NCI-H1436 (cell line): ENCODE measurements at regions not wholly inside any gene's neighbourhood (a gene's known extent, or its start where the extent isn't known, plus 50 kb on each side); places are given as distances from the start of the nearest gene placed in this dataset.

ENCODE experiments used
- DNase-seq: peaks from one replicate; lab custom pipeline; 2025; lab: John Stamatoyannopoulos, UW

GRCh38 chr3:148221303-148221702 lies 476.4 kb upstream of the AGTR1 start:
- no peak for DNase-seq

GRCh38 chr3:148223266-148223665 lies 474.4 kb upstream of the AGTR1 start:
- no peak for DNase-seq

GRCh38 chr3:148226246-148226645 lies 471.5 kb upstream of the AGTR1 start:
- DNase-seq: no peak

- no peak for DNase-seq
These were observed 470.2 kb upstream of the AGTR1 start for GRCh38 chr3:148227534-148227933.

GRCh38 chr3:148229107-148229506 lies 468.6 kb upstream of the AGTR1 start:
- DNase-seq: no peak

DNA sequence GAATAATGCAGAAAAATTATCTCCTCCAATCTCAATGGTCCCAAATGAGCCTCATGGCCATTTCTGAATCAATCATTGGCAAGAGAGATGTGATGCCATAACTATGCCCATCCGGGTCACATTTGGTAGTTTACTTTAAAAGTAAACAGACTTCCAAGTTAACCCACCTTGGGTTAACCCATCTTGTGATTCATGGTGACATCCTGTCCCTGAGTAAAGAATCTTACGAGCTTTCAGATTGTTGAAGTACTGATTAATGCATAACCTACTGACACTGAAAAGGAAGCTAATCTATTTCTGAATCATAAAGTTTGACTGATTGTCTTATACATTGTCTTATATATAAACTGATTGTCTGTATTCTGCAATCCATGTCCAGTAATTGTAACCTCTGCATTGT lies 467.2 kb upstream of the AGTR1 start:
- DNase-seq: no peak

- no peak for DNase-seq
These were observed 465.3 kb upstream of the AGTR1 start for GRCh38 chr3:148232389-148232788.

DNA sequence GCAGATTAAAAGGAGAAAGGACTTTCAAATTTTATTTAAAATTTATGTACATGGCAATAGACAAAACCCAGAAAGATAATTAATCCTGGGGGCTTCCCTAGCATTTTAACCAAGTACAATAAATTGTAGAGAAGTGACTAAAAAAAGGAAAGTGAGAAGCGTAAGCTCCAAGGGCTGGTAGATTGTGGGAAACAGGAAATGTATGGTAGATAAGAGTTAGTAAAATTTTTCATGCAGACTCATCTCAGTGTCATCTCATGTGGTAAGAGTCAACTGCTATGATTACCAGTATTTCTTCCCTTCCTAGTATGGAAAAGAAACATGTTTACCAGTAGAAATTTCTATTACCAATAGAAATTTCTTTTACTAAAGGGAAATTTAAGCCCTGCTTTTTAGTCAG lies 464.3 kb upstream of the AGTR1 start:
- DNase-seq: no peak

DNA sequence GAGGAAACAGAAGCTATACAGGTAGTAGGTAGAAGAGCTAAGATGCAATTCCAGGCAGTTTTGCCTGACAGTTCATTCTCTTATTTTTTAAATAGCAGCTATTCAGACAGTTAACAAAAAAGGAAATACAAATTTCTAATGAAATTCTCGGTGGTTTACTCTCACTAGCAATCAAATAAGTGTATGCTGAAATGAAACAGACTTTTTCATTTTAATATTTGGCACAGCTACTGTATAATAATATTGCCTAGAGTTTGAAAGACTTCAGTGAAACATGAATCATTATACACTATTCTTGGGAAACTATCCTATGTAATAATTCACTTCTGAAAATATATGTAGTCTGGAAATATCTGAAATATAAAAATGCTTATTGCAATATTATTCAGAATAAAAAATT lies 463.2 kb upstream of the AGTR1 start:
- DNase-seq: no peak

DNA sequence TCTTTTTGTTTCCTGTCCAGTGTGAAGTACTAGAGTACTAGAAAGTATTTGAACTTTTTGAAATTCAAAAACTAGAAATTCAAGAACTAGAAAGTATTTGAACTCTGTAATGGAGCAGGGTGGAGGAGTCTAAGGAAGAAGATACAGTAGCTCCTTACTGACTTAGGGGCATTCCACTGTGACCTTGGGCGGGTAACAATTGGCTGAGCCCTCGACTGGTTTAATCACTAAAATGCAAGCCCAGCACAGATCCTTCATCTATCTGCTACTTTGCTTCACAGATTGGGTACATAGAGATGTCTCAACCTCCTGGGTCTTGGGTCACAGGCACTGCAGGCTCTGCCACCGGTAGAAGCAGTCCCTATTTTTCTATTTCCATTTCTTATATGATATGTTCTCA lies 462.1 kb upstream of the AGTR1 start:
- no peak for DNase-seq

GRCh38 chr3:148238421-148238821 lies 459.3 kb upstream of the AGTR1 start:
- no peak for DNase-seq

- DNase-seq: no peak
These were observed 457.4 kb upstream of the AGTR1 start for GRCh38 chr3:148240351-148240750.

GRCh38 chr3:148243609-148244008 lies 454.1 kb upstream of the AGTR1 start:
- no peak for DNase-seq

- no peak for DNase-seq
These were observed 451.3 kb upstream of the AGTR1 start for GRCh38 chr3:148246291-148246923.

- no peak for DNase-seq
These were observed 444.0 kb upstream of the AGTR1 start for GRCh38 chr3:148253713-148254112.

DNA sequence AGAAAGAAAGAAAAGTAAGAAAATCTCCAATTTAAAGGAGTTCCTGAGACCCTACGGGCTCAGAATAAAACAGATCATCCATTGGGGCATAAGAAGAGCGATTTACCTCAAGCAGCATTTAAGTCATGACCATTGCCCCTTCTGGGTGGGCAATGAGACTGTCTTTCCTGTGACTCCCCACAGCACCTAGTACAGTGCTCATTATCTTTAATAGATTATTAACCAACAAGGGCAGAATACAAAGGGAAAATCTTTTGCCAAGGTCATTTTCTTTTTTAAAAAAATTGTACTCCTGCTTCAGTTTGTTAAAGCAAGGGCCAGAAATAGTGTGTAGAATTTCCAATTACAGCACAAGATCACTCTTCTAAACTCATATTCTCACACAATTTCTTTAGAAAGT lies 443.3 kb upstream of the AGTR1 start:
- no peak for DNase-seq

DNA sequence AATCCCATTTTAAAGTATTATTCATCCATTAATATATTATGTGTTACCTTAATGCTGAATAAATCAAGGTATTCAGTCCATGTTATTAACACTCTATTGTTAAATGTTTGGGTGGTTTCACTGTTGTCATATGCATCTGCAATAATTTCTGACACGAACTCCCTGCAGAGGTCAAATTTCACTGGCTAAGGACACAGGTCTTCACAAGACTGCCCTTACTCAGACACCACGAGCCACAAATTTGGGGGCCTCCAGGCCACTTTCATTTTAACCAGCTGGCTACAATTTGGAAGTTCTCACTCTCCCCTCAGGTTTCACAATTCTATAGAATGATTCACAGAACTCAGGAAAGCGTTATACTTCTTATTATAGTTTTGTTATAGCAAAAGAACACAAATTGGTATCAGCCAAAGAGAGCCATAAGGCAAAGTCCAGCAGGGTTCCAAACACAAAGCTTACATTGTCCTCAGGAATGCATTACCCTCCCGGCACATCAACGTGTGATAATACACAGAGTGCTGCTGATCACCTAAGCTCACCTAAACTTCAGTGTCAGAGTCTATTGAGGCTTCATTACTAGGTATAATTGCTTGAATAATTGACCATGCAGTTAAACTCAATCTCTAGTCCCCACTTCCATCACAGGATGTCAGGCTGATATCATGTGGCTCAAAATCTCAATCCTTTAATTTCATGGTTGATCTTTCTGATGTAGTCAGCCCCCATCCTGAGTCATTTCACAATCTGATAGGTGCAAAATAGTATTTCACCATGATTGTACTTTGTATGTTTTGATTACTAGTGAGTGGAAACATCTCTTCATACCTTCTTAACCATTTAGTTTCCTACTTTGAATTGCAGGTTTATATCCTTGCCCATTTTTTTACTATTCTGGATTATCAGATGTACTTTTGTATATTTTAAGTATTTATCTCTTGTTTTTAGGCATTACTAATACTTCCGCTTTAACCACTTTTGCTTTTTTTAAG lies 441.4 kb upstream of the AGTR1 start:
- no peak for DNase-seq

DNA sequence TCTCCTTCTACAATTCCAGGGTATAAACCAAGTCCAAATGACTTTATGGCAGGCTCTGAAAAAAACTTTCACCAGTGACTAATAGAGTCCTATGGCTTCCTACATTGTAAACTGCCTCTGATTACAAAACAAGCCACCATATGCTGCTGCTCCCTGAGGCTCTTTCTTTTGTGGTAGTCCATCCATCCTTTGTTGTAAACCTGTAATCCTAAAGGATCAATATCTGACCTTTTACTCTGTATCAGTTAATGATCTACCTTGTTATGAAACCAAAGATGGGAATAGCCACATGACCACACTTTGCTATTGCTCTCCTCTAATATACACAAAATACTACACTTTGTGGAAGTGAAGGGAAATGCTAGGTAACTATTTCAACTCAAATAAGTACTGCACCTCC lies 434.7 kb upstream of the AGTR1 start:
- DNase-seq: no peak

DNA sequence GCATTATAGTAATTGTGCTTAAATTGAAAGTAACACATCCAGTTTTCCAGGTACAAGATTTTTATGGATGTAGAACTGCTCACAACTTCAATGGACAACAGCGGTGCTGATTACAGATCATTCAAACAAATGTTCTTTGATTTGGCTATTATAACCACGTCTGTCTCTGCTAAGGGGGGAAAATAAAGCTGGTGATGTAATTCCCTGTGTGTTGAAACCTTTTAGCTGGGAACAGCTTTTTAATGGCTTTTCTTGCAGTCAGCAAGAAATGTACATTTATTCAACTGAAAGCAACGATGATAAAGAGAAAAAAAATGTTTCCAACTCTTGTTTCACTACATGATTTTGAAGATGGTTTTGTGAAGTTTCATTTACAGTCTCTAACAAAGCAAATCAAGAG lies 431.9 kb upstream of the AGTR1 start:
- DNase-seq: no peak

DNA sequence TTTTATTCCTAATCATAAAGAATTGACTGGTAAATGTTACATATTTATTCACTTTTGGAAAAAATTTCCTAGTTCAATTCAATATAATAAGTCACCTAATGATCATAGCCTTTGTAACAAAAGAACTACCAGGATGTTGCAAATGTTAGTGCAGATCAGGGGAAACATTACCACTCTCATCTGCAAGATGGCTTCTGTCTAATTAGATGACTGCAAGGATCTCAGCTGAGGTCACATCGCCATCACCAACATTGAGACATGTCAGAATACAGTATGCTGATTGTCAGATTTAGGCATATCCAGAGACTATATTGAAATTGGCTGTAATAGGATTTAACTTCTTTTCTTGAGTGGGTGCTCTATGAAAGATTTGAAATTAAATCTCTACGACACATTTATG lies 431.4 kb upstream of the AGTR1 start:
- DNase-seq: no peak

- no peak for DNase-seq
These were observed 427.9 kb upstream of the AGTR1 start for GRCh38 chr3:148269816-148270215.

GRCh38 chr3:148280623-148281242 lies 417.0 kb upstream of the AGTR1 start:
- no peak for DNase-seq

- no peak for DNase-seq
These were observed 408.5 kb upstream of the AGTR1 start for GRCh38 chr3:148289159-148289558.
